ENCODE measurements at regions not wholly inside any gene's neighbourhood (a gene's known extent, or its start where the extent isn't known, plus 50 kb on each side); places are given as distances from the start of the nearest gene placed in this dataset.

GRCh38 chr14:83559721-83560120, 1970.2 kb upstream of the FLRT2 start:
- TF ChIP-seq CTCF (IDR thresholded peaks at IDR 0.05) (no peak), POLR2A (IDR thresholded peaks at IDR 0.05) (no peak), POLR2AphosphoS5 (IDR thresholded peaks at IDR 0.05) (no peak), EP300 (IDR thresholded peaks at IDR 0.05) (no peak)

Data from upper lobe of left lung (tissue), 4 donors.